Loucy (cell line): ENCODE measurements at regions not wholly inside any gene's neighbourhood (a gene's known extent, or its start where the extent isn't known, plus 50 kb on each side); places are given as distances from the start of the nearest gene placed in this dataset.

ENCODE experiments used
- CTCF ChIP-seq: fragments of 200-600 bp; sonication (generic); conservative IDR thresholded peaks from 2 replicates; pipeline ENCODE4 v1.5.1; 2014; ENCODE audit warnings: mild to moderate bottlenecking, antibody characterized with exemption, low read length
- EZH2phosphoT487 ChIP-seq: fragments of 200-600 bp; IDR thresholded peaks from 2 replicates; pipeline ENCODE4 v1.6.1; 2018; ENCODE audit warnings: antibody characterized with exemption, mild to moderate bottlenecking, moderate library complexity, borderline replicate concordance

GRCh38 chr1:182191381-182192115, 130.0 kb upstream of the ZNF648 start:
- no peak for TF ChIP-seq CTCF
- TF ChIP-seq EZH2phosphoT487 = no peak
